SU-DHL-6 (cell line): ENCODE measurements at regions not wholly inside any gene's neighbourhood (a gene's known extent, or its start where the extent isn't known, plus 50 kb on each side); places are given as distances from the start of the nearest gene placed in this dataset.

Experiments used
- EZH2phosphoT487 ChIP-seq: fragments of 200-600 bp; sonication (generic), shearing (Covaris generic); conservative IDR thresholded peaks from 2 replicates; pipeline ENCODE4 v1.6.1; 2018; ENCODE audit warnings: mild to moderate bottlenecking, antibody characterized with exemption, low read length, moderate library complexity, mixed read lengths
- TF ChIP-seq, protein P1 (sequence below): fragments of 200-600 bp; sonication (generic); IDR thresholded peaks from one replicate; pipeline ENCODE4 v1.5.1; 2017; ENCODE audit warnings: antibody characterized with exemption, mild to moderate bottlenecking, low read length, moderate library complexity; ENCODE audit not compliant: insufficient read depth, poor library complexity, severe bottlenecking

DNA sequence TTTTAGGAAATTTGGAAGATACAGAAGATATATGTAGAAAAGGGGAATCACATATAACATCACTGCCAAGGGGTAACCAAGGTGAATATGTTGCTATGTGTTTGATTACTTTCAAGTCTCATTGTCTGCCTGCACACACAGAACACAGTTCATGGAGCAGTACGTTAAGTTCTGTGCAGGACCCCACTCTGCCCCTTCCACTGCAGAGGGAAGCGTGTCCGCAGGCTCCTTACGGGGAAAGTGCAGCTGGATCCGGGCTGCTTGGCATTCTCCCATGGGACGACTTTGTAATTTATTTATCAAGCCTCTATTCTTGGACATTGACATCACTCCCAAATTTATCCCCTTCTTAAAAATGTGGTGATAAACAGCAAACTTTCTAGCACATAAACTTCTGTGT is 226.8 kb downstream of the FOXL1 start:
- TF ChIP-seq, protein P1, sequence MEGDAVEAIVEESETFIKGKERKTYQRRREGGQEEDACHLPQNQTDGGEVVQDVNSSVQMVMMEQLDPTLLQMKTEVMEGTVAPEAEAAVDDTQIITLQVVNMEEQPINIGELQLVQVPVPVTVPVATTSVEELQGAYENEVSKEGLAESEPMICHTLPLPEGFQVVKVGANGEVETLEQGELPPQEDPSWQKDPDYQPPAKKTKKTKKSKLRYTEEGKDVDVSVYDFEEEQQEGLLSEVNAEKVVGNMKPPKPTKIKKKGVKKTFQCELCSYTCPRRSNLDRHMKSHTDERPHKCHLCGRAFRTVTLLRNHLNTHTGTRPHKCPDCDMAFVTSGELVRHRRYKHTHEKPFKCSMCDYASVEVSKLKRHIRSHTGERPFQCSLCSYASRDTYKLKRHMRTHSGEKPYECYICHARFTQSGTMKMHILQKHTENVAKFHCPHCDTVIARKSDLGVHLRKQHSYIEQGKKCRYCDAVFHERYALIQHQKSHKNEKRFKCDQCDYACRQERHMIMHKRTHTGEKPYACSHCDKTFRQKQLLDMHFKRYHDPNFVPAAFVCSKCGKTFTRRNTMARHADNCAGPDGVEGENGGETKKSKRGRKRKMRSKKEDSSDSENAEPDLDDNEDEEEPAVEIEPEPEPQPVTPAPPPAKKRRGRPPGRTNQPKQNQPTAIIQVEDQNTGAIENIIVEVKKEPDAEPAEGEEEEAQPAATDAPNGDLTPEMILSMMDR, result no peak
- no peak for TF ChIP-seq EZH2phosphoT487
